RWPE2 (cell line): ENCODE measurements at regions not wholly inside any gene's neighbourhood (a gene's known extent, or its start where the extent isn't known, plus 50 kb on each side); places are given as distances from the start of the nearest gene placed in this dataset.

Source experiments
- ATAC-seq: fragments of 200-7000 bp; cut with Tn5 transposase; 3 replicates; pipeline ENCODE4 v1.9.1; 2021; ENCODE audit warnings: low read depth
- DNase-seq: peaks from one replicate; pipeline ENCODE4 v3.0.0-alpha.2; 2020; ENCODE audit warnings: low spot score
- H3K27ac ChIP-seq: fragments of 450-650 bp; 2 replicates; pipeline ENCODE4 v1.5.1; 2017; ENCODE audit warnings: mild to moderate bottlenecking; ENCODE audit not compliant: poor library complexity, severe bottlenecking
- H3K27me3 ChIP-seq: fragments of 250-450 bp; sonication (Bioruptor Pico); 2 replicates; pipeline ENCODE4 v1.5.1; 2021; ENCODE audit warnings: mild to moderate bottlenecking, moderate library complexity; ENCODE audit not compliant: insufficient read depth, poor library complexity, severe bottlenecking
- H3K36me3 ChIP-seq: fragments of 250-450 bp; sonication (Bioruptor Pico); 2 replicates; pipeline ENCODE4 v1.5.1; 2020; ENCODE audit warnings: low read depth, mild to moderate bottlenecking, moderate library complexity
- H3K4me1 ChIP-seq: fragments of 250-450 bp; sonication (Bioruptor Pico); 2 replicates; pipeline ENCODE4 v1.5.1; 2021; ENCODE audit warnings: mild to moderate bottlenecking, moderate library complexity; ENCODE audit not compliant: insufficient read depth, poor library complexity, severe bottlenecking
- H3K4me3 ChIP-seq: fragments of 250-450 bp; sonication (Bioruptor Pico); 2 replicates; pipeline ENCODE4 v1.5.1; 2021; ENCODE audit warnings: mild to moderate bottlenecking, moderate library complexity; ENCODE audit not compliant: severe bottlenecking
- H3K9me3 ChIP-seq: fragments of 250-450 bp; sonication (Bioruptor Pico); 2 replicates; pipeline ENCODE4 v1.5.1; 2021; ENCODE audit warnings: mild to moderate bottlenecking, moderate library complexity; ENCODE audit not compliant: severe bottlenecking
- TF ChIP-seq, protein P1 (sequence below): fragments of 450-650 bp; IDR thresholded peaks from one replicate; pipeline ENCODE4 v1.5.1; 2017; ENCODE audit warnings: mild to moderate bottlenecking, moderate library complexity; ENCODE audit not compliant: poor library complexity, severe bottlenecking

DNA sequence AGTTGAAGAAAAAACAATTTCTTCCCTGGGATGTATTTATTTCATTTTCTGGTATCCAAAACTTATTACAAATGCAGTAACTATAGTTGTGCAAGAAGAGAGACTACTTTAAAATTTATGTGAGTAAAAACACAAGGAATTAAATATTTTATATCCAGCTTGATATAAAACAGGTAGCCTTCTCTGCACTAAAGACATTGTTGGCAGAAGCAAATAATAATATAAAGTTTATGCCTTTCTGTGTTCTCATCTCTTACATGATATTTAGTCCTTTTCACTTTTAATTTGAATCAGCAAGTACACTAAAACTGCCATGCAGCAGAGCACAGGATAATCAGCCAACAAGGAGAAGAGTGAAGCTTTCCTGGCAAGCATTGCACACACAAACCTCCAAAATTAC lies 352.7 kb downstream of the ARL6IP6 start:
- DNase-seq = no peak
- Histone ChIP-seq H3K9me3 (no peaks in the 10 kb centered on the region), H3K4me1 (peaks cover 7% of the 10 kb centered on the region), H3K36me3 (no peaks in the 10 kb centered on the region), H3K27me3 (no peaks in the 10 kb centered on the region), H3K27ac (no peak overlapping the region), H3K4me3 (no peak overlapping the region)
- no peak for ATAC-seq
- TF ChIP-seq, protein P1, sequence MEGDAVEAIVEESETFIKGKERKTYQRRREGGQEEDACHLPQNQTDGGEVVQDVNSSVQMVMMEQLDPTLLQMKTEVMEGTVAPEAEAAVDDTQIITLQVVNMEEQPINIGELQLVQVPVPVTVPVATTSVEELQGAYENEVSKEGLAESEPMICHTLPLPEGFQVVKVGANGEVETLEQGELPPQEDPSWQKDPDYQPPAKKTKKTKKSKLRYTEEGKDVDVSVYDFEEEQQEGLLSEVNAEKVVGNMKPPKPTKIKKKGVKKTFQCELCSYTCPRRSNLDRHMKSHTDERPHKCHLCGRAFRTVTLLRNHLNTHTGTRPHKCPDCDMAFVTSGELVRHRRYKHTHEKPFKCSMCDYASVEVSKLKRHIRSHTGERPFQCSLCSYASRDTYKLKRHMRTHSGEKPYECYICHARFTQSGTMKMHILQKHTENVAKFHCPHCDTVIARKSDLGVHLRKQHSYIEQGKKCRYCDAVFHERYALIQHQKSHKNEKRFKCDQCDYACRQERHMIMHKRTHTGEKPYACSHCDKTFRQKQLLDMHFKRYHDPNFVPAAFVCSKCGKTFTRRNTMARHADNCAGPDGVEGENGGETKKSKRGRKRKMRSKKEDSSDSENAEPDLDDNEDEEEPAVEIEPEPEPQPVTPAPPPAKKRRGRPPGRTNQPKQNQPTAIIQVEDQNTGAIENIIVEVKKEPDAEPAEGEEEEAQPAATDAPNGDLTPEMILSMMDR = no peak

DNA sequence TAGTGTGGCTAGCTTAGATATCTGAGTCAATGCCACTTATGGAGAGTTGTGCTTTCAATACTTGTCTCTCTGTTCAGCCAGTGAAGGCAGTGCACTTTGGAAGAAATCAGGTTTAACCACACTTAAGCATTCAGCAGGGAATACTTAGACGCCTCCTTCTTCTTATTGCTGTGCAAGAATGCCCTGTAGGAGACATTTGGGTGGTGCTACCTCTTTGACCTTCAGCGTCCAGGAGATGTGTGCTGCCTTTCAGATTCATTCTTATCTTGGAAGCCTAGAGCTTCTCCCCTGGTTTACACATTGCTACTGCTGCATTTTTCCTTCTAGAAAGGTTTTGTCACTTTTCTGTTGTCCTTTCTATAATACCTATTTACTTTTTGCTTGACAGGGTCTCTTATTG lies 350.5 kb downstream of the ARL6IP6 start:
- no peaks in the 10 kb centered on the region for H3K36me3 ChIP-seq
- H3K4me1 ChIP-seq = peaks cover 3% of the 10 kb centered on the region
- DNase-seq (no peak), ATAC-seq (no peak)
- TF ChIP-seq, protein P1 = no peak
- no peak overlapping the region for H3K4me3 ChIP-seq
- H3K27me3 ChIP-seq = no peaks in the 10 kb centered on the region
- no peak overlapping the region for H3K27ac ChIP-seq
- no peaks in the 10 kb centered on the region for H3K9me3 ChIP-seq

DNA sequence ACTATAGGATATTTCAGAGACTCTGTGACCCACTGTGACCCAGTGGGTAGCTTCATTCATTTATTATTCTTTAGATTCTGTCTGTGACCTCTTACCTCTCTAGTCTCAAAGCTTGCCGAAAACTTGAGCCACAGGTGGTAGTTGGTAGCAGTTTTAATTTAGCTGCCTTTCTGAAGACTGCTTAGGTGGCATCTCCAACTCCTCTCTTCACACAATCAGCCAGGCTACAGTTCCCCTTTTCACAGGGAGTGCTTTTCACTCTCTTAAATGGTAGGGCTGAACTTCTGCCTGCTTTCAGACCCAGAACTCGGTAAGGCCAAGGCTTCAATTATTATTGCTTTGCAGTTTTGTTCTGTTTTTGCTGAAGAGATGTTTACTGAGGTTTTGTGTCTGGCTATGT lies 349.6 kb downstream of the ARL6IP6 start:
- no peak overlapping the region for H3K27ac ChIP-seq
- no peaks in the 10 kb centered on the region for H3K27me3 ChIP-seq
- no peak for ATAC-seq
- no peaks in the 10 kb centered on the region for H3K9me3 ChIP-seq
- no peak overlapping the region for H3K4me3 ChIP-seq
- TF ChIP-seq, protein P1 = no peak
- H3K4me1 ChIP-seq = no peaks in the 10 kb centered on the region
- no peak for DNase-seq
- no peaks in the 10 kb centered on the region for H3K36me3 ChIP-seq

DNA sequence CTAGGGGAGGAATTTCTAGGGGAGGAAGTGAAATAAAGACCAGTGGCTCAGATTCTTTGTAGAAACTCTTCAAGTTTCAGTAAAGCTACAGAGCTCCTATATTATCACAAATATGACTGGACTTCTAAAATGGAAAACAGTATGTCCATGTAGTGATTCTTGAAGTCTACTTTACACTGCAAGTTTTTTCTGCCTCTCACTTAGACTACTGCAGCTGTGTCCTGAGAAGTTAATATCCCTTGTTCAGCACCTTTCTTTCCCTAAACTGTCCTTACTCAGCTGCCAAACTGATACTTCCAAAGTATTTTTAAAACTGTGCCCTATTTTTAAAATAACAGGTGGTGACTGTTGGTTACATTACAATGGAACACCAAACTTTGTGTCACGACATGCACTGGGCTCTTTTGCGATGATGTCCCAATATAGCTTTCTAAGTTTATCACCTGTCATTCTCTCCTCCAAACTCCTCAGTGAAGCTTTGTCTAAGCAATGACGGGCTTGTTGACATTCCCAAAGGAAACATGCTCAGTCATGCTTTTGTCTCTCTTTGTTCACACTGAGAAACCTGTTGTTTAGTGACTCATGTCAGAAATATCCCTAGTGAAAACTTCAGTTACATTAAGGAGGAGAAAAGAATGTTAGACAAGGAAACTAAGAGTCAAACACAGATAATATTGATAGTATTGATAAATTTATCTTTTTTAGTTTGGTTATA lies 341.1 kb downstream of the ARL6IP6 start:
- ATAC-seq (peak; percentile 99), DNase-seq (no peak)
- H3K27me3 ChIP-seq = no peaks in the 10 kb centered on the region
- H3K9me3 ChIP-seq = no peaks in the 10 kb centered on the region
- peak overlapping the region; percentile 37 for H3K27ac ChIP-seq
- TF ChIP-seq, protein P1 = no peak
- no peak overlapping the region for H3K4me3 ChIP-seq
- peaks cover 14% of the 10 kb centered on the region for H3K4me1 ChIP-seq
- no peaks in the 10 kb centered on the region for H3K36me3 ChIP-seq

DNA sequence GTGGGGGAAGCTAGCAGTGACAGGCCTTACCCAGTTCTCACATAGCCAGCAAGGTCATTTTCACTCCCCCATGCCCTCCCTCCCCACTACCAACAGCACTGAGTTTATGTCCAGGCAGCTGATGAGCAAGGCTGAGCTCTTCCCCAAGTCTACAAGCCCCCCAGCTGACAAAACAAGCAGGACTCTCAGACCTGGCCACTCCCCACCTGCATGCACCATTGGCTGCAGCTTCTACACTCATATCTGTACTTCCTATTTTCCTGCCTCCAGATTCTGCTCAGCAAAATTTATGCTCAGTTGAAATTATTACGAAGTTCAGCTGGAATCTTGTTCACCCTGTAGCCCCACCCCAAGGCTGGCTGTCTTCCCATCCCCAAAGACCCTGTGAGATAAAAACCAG lies 339.3 kb downstream of the ARL6IP6 start:
- TF ChIP-seq, protein P1 = no peak
- H3K4me1 ChIP-seq = peaks cover 14% of the 10 kb centered on the region
- DNase-seq (no peak), ATAC-seq (no peak)
- no peak overlapping the region for H3K4me3 ChIP-seq
- H3K36me3 ChIP-seq = no peaks in the 10 kb centered on the region
- H3K9me3 ChIP-seq = no peaks in the 10 kb centered on the region
- no peaks in the 10 kb centered on the region for H3K27me3 ChIP-seq
- no peak overlapping the region for H3K27ac ChIP-seq
